Activated gamma-delta T cell treated with anti-CD3 and anti-CD28 coated beads, Interleukin-2, amount 50 U/mL, for 16 hours (primary cell): ENCODE measurements at regions not wholly inside any gene's neighbourhood (a gene's known extent, or its start where the extent isn't known, plus 50 kb on each side); places are given as distances from the start of the nearest gene placed in this dataset.
"Not testable (repeated sequence)": the region's sequence is repeated elsewhere in the genome, so short reads cannot be mapped to it uniquely, and the experiment has no call there.

Experiments
- DNase-seq: peaks from one replicate; pipeline ENCODE4 v3.0.0-alpha.2; 2020; ENCODE audit warnings: low read depth

- not testable (repeated sequence) for DNase-seq
Measured at GRCh38 chr10:95137990-95138625, 55.9 kb upstream of the ACSM6 start.

DNA sequence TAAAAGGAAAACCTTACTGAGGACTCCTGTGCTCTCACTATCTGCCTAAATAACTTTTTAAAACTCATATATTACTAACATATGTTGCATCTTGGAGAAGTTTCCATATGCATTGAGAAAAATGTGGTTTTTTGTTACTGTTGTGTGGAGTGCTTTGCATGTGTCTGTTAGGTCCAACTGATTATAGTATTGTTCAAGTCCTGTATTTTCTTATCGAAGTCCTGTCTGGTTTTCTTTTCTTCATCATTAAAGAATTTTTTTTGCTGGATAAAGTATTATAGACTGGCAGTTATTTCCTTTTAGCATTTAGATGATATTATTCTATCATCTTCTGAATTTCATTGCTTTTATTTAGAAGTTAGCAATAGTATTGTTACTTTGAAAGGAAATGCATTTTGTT, 59.5 kb upstream of the ACSM6 start:
- no peak for DNase-seq

DNA sequence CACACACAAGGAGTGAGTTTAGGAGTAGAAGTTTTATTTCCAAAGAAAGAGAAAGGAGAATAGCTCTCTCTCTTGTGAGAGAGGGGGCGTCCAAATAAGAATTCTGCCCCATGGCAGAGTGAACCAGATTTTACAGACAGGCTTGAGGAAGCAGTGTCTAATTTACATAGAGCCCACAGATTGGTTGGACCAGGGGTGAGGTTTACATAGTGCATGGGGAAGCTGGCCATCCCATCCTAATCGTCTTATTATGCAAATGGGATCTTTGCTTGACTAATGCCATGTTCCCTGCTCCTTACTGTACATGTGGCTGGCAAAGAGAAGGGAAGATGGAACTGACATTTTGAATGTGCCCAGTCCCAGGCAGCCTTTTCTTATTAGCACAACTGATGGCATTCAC, 60.0 kb upstream of the ACSM6 start:
- no peak for DNase-seq

DNA sequence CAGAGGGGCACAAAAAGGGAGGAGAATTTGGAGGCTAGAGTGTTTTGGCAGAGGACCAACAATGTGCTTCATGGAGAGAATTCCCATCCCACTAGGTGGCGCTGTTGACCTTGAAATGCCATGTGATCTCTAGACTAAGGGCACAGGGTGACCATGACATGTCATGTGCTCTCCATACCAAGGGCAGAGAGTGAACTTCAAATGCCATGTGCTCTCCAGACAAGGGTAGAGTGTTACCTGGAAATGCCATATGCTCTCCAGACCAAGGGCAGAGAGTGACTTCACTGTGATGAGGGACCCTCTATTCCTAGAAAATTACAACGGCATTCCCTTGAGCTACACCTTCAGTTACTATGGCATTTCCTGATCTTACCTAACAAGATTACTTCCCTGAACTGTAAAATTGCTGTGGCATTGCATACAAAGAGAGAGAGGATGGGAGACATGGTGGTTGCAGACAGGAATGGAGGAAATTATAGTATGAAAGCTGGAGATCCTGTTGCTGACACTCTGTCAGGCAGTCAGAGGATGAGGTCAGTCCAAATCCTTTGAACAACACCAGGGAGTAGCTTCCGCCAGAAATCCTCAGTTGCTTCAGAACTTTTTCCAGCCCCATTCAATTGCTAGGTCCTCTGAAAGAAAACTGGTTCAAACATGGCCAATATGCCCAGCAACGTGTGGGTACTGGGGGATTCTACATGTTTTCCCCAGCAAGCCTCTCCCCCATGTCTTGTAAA, 60.9 kb upstream of the ACSM6 start:
- DNase-seq, result peak; percentile 57

- not testable (repeated sequence) for DNase-seq
Measured at GRCh38 chr10:95130429-95130828, 61.1 kb upstream of the CYP2C8 start.

- DNase-seq, result no peak
Measured at GRCh38 chr10:95125582-95125981, 56.3 kb upstream of the CYP2C8 start.

DNA sequence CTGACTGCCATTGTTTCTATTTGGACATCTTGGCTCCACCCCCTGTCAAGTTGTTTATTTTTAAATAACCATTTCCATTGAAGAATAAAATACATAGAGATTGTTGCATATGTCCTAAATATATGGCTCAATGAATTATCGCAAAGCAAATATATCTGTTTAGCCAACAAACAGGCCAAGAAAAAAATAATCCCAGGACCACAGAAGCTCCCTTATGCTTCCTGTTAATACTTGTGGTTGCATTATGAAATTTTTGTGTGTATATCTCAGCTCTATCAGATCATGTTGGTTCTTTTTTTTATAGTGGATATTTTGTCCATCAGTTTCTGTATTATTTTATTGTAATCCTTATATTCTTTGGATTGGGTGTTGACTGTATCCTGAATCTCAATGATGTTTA, 53.4 kb upstream of the CYP2C8 start:
- DNase-seq, result no peak

DNA sequence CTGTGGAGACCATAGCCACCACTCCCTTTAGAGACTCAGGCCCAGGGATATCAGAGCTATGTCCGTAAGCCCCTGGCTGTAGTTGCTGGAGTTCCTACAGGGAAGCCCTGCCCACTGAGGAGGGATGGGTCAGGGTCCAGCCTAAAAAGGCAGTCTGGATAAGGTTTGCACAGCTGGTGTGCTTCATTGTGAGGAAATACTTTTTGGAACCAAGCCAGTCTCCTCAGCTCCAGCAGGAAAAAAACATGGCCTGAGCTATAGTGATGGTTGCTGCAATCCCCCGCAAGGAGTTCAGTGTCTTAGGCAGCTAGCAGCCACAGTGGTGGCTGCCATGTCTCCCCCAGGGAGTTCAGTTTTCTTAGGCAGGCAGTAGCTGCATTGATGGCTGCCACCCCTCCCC, 52.6 kb upstream of the CYP2C8 start:
- DNase-seq, result no peak
